Fibroblast of the aortic adventitia (primary cell): ENCODE measurements at regions not wholly inside any gene's neighbourhood (a gene's known extent, or its start where the extent isn't known, plus 50 kb on each side); places are given as distances from the start of the nearest gene placed in this dataset.

Experiments used
- DNase-seq: peaks from one replicate; pipeline ENCODE4 v3.0.0-alpha.2; 2010; ENCODE audit warnings: low read depth
- H3K4me3 ChIP-seq: 2 replicates; pipeline ENCODE4 v1.5.1; 2011; ENCODE audit warnings: low read depth, mild to moderate bottlenecking, control low read depth, low read length, moderate library complexity
- CTCF ChIP-seq: IDR thresholded peaks from 2 replicates; pipeline ENCODE4 v1.5.1; 2011; ENCODE audit warnings: mild to moderate bottlenecking, low read length, control low read depth, inconsistent platforms; ENCODE audit not compliant: insufficient read depth

GRCh38 chr3:26425076-26425475 is 197.5 kb upstream of the LRRC3B start:
- no peak for DNase-seq
- H3K4me3 ChIP-seq = no peak overlapping the region
- no peak for TF ChIP-seq CTCF

GRCh38 chr3:26428992-26429391 is 193.6 kb upstream of the LRRC3B start:
- no peak for DNase-seq
- TF ChIP-seq CTCF = no peak
- no peak overlapping the region for H3K4me3 ChIP-seq

- no peak for TF ChIP-seq CTCF
- no peak overlapping the region for H3K4me3 ChIP-seq
- peak; percentile 0 for DNase-seq
Observed at GRCh38 chr3:26437678-26438077, 184.9 kb upstream of the LRRC3B start.

GRCh38 chr3:26438325-26438940 is 184.1 kb upstream of the LRRC3B start:
- DNase-seq = no peak
- no peak for TF ChIP-seq CTCF
- H3K4me3 ChIP-seq = no peak overlapping the region

GRCh38 chr3:26438981-26439884 is 183.3 kb upstream of the LRRC3B start:
- no peak for TF ChIP-seq CTCF
- no peak for DNase-seq
- no peak overlapping the region for H3K4me3 ChIP-seq

GRCh38 chr3:26449996-26450395 is 172.6 kb upstream of the LRRC3B start:
- no peak for DNase-seq
- H3K4me3 ChIP-seq = no peak overlapping the region
- no peak for TF ChIP-seq CTCF

- H3K4me3 ChIP-seq = no peak overlapping the region
- no peak for DNase-seq
- no peak for TF ChIP-seq CTCF
Observed at GRCh38 chr3:26452363-26452762, 170.2 kb upstream of the LRRC3B start.
